Activated T-cell treated with anti-CD3 and anti-CD28 coated beads, Interleukin-2, amount 50 U/mL, for 48 hours (primary cell): ENCODE measurements at regions not wholly inside any gene's neighbourhood (a gene's known extent, or its start where the extent isn't known, plus 50 kb on each side); places are given as distances from the start of the nearest gene placed in this dataset.
"Not testable (repeated sequence)": the region's sequence is repeated elsewhere in the genome, so short reads cannot be mapped to it uniquely, and the experiment has no call there.

Experiments used
- DNase-seq, 2 experiments: peaks; one replicate each; pipeline ENCODE4 v3.0.0-alpha.2; 2020

DNA sequence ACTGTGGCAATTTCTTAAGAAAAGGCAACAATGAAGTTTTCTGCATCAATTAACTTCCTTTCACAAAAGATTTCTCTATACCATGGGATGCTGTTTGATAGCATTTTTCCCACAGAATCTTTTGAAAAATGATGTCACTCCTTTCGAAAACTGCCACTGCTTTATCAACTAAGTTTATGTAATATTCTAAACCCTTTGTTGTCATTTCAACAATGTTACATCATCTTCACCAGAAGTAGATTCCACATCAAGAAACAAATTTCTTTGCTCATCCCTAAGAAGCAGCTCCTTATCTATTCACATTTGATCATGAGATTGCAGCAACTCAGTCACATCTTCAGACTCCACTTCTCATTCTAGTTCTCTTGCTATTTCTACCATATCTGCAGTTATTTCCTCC is 116.1 kb upstream of the KCND3 start:
- no peak for DNase-seq

DNA sequence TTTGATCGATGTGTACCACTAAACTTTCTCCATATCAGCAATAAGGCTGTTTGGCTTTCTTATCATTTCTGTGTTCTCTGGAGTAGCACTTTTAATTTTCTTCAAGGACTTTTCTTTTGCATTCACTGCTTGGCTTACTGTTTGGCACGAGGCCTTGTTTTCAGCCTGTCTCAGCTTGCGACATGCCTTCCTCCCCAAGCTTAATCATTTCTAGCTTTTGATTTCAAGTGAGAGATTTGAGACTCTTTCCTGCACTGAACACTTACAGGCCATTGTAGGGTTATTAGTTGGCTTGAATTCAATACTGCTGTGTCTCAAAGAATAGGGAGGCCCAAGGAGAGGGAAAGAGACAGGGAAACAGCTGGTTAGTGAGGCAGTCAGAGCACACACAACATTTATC is 120.6 kb upstream of the KCND3 start:
- DNase-seq, result no peak

DNA sequence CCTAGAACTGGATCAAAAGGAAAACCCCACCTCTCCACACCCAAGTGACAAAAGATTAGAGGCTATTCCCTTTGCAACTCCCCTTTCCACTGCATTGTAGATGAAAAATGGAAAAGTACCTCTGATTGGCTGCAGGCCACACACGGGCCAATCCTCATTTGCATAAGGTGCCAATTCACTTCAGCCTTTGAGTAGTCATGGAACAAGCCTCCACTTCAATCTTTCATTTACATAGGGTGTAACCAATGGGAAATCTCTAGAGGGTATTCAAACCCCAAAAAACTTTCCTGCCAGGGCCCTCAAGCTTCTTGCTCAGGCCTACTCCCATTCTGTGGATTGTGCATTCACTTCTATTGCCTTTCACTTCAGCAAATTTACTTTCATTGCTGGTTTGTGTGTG is 122.3 kb upstream of the KCND3 start:
- DNase-seq, result no peak

DNA sequence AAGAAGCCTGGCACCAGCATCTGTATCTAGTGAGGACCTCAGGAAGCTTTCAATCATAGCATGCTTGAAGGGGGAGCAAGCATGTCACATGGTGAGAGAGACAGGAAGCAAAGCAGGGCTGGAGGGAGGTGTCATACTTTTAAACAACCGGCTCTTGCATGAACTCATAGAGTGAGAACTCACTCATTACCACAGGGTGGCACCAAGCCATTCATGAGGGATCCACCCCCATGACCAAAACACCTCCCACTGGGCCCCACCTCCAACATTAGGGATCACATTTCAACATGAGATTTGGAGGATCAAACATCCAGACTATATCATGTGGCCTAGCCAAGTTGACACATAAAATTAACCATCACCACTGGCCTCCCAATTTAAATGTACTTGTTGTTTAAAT is 125.1 kb upstream of the KCND3 start:
- no peak for DNase-seq

DNA sequence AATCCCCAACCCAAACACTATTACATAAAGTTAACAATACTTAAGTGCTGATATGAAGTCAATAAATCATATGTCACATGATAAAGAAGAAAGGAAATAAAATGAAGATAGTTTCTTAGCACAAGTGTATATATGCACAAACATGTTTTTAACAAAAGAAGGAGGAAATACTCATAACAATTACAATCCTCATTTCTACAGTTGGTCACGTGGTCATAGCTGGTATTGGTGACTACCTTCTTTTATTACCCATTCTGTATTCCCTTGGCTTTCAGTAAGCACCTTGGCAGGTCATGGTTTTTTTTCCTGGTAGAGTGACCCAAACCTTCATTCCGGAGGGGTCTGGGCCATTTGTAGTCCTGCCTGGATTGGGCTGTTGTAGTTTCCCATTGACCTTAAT is 137.1 kb upstream of the KCND3 start:
- DNase-seq, result no peak

DNA sequence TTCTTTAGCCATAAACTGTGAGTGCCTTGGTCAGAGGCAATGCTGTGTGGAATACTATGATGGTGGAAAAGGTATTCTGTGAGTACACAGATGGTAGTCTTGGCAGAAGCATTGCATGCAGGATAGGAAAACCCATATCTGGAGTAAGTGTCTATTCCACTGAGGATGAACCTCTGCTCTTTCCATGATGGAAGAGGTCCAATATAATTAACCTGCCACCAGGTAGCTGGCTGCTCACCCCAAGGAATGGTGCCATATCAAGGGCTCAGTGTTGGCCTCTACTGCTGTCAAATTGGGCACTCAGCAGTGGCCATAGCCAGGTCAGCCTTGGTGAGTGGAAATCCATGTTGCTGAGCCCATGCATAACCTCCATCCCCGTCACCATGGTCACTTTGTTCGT is 138.1 kb upstream of the KCND3 start:
- not testable (repeated sequence) for DNase-seq

DNA sequence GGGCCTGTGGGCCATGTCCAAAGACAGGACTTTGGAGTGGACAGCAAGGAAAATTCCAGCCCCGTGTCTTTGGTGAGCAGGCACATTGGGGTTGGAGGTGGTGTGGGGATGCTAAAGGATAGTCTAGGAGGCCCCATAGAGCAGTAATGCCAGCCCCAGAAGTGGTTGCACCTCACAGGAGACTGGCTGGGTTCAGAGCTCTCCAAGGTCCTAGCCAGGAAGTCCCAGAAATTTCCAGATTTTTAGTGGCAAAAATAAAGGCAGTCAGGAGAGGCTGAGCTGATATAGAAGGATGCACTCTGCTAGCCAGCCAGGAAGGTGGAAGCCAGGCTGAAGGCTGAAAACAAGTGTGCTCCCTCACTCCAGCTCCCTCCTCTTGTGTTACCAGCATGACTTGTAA is 144.0 kb upstream of the KCND3 start:
- no peak for DNase-seq

DNA sequence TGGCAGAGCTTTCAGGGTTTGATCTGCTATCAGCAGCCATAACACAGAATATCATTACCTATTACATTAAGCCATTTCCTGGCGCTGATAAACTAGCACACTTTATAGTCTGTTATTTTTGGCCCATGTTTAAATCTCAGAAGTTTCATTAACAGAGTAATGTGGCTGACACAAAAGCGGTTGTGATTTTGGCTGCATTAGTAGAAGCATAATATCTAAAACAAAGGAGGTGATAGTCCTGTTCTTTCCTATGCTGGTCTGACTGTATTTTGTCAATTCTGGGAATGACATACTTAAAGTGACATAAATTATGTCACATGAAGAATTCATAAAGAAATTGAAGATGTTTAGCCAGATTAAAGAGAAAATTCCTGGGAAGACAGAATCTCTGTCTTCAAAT is 151.3 kb upstream of the KCND3 start:
- no peak for DNase-seq

DNA sequence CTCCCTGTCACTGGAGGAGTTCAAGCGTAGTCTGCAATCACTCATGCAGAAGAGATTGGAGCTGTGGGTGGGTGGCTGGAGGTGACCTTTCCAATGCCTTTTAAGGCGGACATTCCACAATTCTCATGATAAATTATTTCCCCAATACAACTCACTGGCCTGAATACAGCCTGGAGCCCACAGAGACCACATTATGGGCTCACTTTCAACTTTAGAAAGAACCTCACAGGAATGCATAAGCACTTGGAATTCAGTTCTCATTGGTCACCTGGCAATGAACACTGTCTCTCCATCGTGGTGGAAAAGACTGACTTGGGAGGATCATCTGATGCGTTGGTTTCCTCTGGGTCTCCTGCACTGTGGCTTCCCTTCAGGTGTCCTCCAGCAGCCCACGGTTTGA is 151.8 kb upstream of the KCND3 start:
- no peak for DNase-seq

DNA sequence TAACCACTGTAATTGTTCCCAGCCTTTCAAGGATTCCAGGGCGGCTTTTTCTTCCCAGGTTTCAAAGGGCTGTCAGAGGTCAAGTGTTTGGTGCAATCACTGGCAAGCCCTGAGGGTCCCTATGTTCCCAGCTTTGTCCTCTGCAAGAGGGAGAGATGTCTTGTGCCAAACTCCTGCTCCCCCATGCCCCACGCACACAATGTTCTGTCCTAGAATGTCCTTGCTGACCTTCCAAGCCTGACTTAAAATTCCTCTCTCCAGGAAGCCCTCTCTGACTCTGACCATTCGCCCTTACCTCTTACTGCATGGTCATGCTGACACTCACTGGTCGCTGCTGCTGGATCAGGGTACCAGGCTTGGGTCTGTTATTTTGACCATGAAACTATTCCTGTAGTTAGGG is 152.5 kb upstream of the KCND3 start:
- DNase-seq, result no peak

DNA sequence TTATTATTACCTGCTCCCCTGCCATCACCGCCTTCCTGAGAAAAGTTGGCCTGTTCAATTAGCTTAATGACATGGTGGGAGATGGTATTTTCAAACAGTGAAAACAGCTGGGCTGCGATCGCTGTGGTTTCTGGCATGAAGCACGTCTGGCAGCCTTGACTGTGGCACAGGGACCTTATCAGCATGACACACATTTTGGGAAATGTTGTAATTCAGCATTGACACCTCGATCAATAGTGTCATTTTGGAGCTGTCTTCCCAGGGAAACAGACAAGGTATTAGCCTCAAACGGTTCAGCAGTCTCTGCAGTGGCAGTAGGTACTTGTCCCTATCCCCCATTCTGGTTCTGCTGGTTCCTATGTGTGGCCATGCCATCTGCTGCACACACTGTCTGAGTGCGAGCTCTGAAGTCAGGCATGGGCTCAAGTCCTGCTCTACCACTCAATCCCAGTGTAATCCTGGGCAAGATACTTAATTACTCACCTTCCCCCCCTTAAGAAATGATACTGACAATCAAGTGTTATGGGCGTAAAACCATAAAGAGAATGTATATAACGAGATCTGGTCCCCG is 154.5 kb upstream of the KCND3 start:
- no peak for DNase-seq

DNA sequence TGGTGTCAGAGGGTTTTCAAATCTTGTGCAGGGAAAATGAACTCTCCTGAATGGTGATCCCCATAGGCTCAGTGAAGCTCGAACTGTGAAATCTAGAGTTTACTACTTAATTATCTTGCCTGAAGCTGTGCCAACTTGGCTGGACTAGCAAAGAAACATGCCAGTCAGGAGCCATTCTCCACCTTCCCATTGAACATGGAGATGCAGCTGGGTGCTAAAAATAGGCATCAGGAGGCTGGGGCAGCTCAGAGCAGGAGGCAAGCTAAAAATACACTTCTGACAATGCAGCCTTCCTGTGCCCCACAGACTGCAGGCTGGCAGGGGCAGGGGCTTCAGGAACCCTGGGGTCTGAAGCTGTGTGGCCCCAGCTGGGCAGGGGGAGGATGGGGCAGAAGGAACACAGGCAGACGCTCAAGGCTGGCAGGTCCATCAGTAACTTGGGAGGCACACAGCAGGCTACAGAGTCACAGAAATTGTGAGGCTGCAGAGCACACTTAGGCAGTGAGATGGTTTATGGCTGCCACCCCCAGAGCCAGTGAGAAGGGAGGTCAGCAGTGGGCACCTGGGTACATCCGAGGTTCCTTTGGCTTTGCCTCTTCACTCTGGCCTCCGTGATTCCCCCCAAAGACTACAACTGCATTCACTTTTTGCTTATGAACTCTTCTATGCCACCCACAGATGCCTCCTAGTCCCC is 155.4 kb upstream of the KCND3 start:
- DNase-seq, result no peak

DNA sequence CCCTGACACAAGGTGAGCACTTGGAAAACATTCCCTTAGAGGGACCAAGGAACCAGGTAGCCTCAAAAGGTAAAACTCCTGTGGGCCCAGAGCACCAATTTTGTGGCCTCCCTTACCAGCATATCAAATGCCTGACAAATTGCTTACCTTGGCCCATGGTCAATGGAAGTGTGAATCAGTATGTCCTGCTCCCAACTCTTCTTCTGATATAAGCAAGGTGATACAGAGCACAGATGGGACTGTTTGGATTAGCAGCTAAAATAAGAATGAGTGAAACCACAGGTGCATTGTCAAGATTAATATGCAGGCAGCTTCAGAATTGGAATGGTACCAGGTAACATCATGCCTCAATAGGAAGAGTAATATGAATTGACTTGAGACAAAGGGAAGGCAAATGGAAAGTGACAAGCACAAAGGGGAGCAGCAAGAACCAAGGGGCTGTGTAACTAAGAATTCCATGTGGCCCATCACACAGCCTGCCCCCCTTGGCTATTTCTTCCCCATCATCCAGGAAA is 156.8 kb upstream of the KCND3 start:
- no peak for DNase-seq

DNA sequence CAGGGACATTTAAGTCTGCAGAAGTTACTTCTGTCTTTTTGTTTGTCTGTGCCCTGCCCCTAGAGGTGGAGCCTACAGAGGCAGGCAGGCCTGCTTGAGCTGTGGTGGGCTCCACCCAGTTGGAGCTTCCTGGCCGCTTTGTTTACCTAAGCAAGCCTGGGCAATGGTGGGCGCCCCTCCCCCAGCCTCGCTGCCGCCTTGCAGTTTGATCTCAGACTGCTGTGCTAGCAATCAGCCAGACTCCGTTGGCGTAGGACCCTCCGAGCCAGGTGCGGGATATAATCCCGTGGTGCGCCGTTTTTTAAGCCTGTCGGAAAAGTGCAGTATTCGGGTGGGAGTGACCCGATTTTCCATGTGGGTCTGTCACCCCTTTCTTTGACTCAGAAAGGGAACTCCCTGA is 170.7 kb upstream of the KCND3 start:
- DNase-seq, result not testable (repeated sequence)

DNA sequence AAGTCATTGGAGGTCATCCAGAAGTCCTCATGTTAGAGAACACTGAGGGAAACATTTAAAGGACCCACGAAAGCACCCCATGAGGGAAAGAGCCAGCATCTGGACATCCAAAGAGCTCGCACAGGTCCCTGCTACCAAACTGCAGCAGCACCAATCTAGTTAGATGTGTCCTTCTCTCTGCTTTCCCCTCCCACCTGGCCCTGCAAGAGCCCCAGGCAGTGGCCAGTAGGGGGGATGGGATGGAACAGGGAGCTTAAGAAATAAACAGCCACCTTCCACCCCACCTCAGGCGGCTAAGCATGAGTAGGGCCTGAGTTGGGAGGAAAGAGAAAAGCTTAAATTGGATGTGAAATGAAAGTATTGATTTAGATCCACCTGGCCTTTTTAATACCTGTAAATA is 175.9 kb upstream of the KCND3 start:
- no peak for DNase-seq

DNA sequence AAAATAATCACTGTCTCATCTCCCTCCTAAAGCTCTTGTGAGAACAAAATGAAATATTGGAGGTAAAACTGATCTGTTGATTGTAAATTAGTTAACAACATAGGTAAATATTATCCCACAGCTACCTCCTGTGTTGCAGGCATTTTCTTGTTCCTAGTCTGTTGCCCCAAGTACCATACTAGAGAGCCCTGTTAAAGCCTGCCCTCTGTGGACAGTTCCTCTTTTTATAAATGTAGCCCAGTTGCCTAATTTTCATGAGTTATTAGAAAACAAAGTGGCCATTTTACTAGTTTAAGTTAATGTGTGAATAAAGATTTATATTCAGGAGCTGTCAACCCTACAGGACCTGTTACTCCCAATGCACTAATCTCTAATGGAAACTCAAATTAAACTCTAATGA is 180.0 kb upstream of the KCND3 start:
- DNase-seq, result no peak

DNA sequence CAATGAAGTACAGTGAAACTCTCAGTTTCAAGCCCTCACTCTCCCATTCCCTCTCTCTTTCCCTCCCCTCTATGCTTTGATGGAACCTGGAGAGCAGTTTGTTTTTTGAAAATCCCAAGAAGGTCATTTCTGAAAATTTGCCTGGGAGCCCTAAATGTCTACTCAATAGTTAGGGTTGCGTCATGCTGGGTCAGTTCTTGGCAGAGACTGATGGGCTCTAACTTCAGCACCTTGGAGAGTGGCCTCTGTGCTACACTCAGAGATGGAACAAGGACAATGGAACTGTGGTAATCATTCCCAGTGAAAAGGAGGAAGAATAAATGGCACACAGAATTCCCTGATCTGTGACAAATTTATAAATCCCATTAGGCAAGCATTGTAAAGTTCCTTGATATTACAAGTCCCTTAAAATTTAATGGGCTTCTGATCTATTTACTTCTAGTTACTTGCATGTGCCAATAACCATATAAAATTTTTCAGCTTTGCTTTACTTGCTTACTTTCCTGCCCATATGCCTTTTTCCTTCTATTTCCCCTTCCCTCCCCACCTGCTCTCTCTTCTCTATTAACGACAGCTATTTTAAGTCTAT is 182.9 kb upstream of the KCND3 start:
- no peak for DNase-seq

DNA sequence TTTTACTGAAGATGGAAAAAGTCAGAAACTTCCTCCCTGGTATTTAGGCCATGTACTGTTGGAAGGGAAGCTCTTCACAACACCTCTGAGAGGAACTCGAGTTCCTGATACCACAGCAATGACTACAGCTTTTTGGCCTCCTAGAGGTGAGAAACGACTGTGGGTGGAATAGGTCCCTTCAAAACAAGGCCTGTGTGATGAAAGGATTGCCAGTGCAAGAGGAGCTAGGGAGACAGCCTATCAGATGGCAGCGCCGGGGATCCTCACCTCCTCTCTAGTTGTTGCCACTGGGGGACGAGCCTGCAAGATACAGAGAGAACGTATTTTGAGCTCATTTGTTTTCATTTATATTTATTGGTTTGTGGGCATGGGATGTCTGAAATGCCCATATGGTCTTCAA is 187.8 kb upstream of the KCND3 start:
- DNase-seq, result no peak

DNA sequence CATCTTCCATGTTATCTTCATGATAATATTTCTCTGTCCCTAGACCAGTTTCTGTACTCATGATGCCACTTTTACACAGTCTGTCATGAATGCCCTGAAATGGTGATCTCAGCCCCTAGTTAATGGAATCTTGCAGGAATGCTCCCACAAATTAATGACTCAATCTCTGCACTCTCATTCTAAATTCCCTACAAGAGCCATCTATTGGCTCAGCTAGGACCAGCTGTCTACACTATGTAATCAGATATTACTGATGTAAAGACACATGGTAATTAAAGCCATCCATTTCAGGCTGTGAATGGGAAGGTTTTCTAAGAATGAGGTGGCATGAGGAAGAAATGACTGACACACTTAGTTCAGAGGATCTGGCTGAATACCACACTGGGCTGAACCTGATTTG is 199.1 kb upstream of the KCND3 start:
- DNase-seq, result no peak

DNA sequence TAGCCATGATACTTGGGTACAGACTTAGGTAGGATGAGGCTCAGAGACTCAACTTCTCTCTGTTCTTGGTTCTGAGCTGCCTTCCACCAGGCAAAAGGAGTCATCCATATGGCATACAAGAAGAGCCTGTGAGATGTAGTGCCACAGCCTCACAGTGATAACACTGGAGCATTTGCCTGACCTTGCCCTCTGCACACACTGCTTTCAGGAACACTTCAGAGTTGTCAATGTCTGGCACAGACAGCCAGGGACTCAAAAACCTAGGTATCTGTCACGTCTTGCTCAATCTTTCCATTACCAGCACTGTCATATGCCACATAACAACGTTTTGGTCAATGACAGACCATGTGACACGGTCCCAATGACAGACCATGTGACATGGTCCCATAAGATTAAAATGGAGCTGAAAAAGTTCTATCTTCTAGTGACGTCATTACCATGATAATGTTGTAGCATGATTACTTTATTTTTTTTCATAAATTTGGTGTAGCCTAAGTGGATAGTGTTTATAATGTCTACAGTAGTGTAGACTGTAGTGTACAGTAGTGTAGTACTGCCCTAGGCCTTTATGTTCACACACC is 199.9 kb upstream of the CTTNBP2NL start:
- no peak for DNase-seq

DNA sequence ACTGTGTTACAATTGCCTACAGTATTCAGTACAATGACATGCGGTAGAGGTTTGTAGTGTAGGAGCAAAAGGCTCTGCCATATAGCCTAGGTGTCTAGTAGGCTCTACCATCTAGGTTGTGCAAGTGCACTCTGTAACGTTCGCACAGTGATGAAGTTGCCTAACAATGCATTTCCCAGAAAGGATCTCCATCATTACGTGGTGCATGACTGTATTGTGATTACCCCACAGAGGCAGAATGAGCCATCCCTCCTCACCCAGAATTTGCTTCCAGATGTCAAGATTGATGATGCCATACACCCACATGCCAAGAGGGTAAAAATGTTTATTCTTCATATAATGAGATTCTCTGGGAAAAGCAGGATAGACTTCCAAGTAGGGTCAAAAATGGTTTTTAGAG is 199.3 kb upstream of the CTTNBP2NL start:
- no peak for DNase-seq

DNA sequence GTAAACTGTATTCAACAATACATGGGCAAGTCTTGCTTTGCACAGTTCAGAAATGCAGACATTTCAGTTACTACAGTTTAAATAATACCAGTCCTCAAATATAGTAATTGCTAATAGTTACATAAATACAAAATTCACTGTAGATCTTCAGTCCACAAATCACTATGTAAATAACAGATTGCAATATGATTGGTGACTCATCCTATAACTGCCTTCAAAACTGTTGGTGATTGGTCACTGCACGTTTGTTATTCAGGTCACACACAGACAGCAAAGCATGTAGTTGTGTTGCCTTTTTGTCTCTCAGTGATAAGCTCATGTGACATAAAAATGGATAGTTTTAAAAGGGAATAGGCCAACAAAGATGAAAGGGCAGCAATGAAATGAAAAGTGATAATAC is 186.5 kb upstream of the CTTNBP2NL start:
- no peak for DNase-seq

DNA sequence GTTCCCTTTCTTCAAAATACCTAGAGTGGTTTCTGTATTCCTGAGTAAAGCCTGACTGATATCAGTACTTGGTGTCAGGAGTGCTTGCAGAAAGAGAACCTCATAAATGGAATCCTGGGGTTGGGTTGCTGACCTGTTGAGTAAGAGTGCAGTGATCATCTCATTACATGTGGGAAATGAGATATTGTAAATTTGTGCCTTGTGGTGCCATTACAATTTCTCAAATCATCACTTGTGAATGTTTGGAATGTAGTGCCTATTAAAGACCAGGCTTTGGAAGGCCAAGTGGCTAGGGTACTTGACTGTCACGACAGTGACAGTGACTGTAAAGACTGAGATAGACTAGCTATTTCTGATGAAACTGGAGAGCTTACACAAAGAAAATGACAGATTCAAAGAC is 176.7 kb upstream of the CTTNBP2NL start:
- no peak for DNase-seq

DNA sequence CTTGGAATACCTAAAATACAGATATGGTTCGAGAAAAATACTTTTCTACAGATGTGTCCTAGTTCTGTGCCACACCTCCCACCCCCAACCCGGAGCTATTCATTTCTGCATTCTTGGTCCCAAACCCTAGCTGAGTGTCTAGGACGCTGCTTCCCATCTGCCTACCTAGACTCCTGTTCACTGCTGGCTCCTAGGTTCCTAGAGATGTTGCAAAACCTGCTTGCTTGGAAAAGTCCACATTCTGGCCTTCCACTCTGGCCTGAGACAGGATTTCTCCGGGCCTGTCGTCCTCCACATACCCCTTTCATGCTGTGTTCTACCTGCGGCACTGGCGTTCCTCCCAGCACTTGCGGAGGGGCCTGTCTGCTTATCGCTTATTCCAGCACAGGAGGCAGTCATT is 165.8 kb upstream of the CTTNBP2NL start:
- DNase-seq, result no peak
